IMR-90 (cell line): ENCODE measurements at regions not wholly inside any gene's neighbourhood (a gene's known extent, or its start where the extent isn't known, plus 50 kb on each side); places are given as distances from the start of the nearest gene placed in this dataset.

Source experiments
- ATAC-seq: fragments of 200-7000 bp; cut with Tn5 transposase; 2 replicates; pipeline ENCODE4 v1.9.1; 2020; ENCODE audit warnings: low read depth, mild to moderate bottlenecking, moderate library complexity
- BruUV-seq: library from RNA; stranded (reverse); fragments of 400-500 nt; replicated peaks from 2 replicates; lab custom pipeline; 2021; lab: Mats Ljungman, UMichigan
- CTCF ChIA-PET: fragments of 300-600 bp; formaldehyde crosslinking; extraction: SDS; loops from one replicate; lab custom pipeline; 2021; ENCODE audit warnings: antibody characterized with exemption; lab: Yijun Ruan, JAX
- POLR2A ChIA-PET: fragments of 300-600 bp; sonication (Branson Sonifier 250); formaldehyde crosslinking; loops from one replicate; lab custom pipeline; 2022; ENCODE audit warnings: antibody characterized with exemption; ENCODE audit not compliant: unreplicated experiment; lab: Charles Lee
- DNase-seq: peaks from one replicate; pipeline ENCODE4 v3.0.0; 2013
- H2AFZ ChIP-seq: replicated peaks from 2 replicates; pipeline ENCODE3; 2013; ENCODE audit warnings: low read length, mild to moderate bottlenecking; ENCODE audit not compliant: poor library complexity
- H2AK5ac ChIP-seq: 2 replicates; pipeline ENCODE4 v1.6.1; 2013; ENCODE audit warnings: low read depth, low read length, inconsistent platforms
- H2AK9ac ChIP-seq: replicated peaks from 2 replicates; pipeline ENCODE3; 2013; ENCODE audit warnings: mild to moderate bottlenecking, low read depth, low read length, moderate library complexity; ENCODE audit not compliant: poor library complexity
- H2BK120ac ChIP-seq: 2 replicates; pipeline ENCODE4 v1.6.1; 2013; ENCODE audit warnings: low read depth, low read length, inconsistent platforms
- H2BK15ac ChIP-seq: 3 replicates; pipeline ENCODE4 v1.6.1; 2013; ENCODE audit warnings: low read depth, low read length, inconsistent platforms
- H2BK20ac ChIP-seq: 2 replicates; pipeline ENCODE4 v1.6.1; 2013; ENCODE audit warnings: low read depth, mild to moderate bottlenecking, inconsistent platforms, low read length, moderate library complexity
- H2BK5ac ChIP-seq: 2 replicates; pipeline ENCODE4 v1.6.1; 2013; ENCODE audit warnings: mild to moderate bottlenecking, low read depth, low read length, inconsistent platforms; ENCODE audit not compliant: poor library complexity, severe bottlenecking
- H3K14ac ChIP-seq: replicated peaks from 2 replicates; pipeline ENCODE4 v1.6.1; 2013; ENCODE audit warnings: low read depth, low read length, inconsistent platforms
- H3K18ac ChIP-seq: 2 replicates; pipeline ENCODE4 v1.6.1; 2013; ENCODE audit warnings: low read depth, low read length, control low read depth
- H3K23ac ChIP-seq: 2 replicates; pipeline ENCODE4 v1.6.1; 2013; ENCODE audit warnings: low read depth, low read length, inconsistent platforms
- H3K27ac ChIP-seq: 2 replicates; pipeline ENCODE4 v1.5.1; 2013; ENCODE audit warnings: mild to moderate bottlenecking, control low read depth, low read length; ENCODE audit not compliant: insufficient read depth
- H3K27me3 ChIP-seq: 2 replicates; pipeline ENCODE4 v1.6.1; 2013; ENCODE audit warnings: low read length; ENCODE audit not compliant: control insufficient read depth, insufficient read depth
- H3K36me3 ChIP-seq: 2 replicates; pipeline ENCODE4 v1.6.1; 2013; ENCODE audit warnings: low read length, mixed read lengths; ENCODE audit not compliant: control insufficient read depth, insufficient read depth
- H3K4ac ChIP-seq: 2 replicates; pipeline ENCODE4 v1.6.1; 2013; ENCODE audit warnings: low read depth, low read length, inconsistent platforms
- H3K4me1 ChIP-seq: 2 replicates; pipeline ENCODE4 v1.6.1; 2013; ENCODE audit warnings: low read length, mixed read lengths; ENCODE audit not compliant: control insufficient read depth, insufficient read depth
- H3K4me2 ChIP-seq: 2 replicates; pipeline ENCODE4 v1.6.1; 2013; ENCODE audit warnings: low read depth, mild to moderate bottlenecking, control low read depth, low read length, moderate library complexity
- H3K4me3 ChIP-seq: 2 replicates; pipeline ENCODE4 v1.5.1; 2013; ENCODE audit warnings: low read depth, mild to moderate bottlenecking, control low read depth, low read length, moderate library complexity; ENCODE audit not compliant: insufficient read depth
- H3K56ac ChIP-seq: 2 replicates; pipeline ENCODE4 v1.6.1; 2013; ENCODE audit warnings: low read length, inconsistent platforms; ENCODE audit not compliant: insufficient read depth; ENCODE audit errors: extremely low read depth
- H3K79me1 ChIP-seq, 2 experiments: 2 replicates each; pipeline ENCODE4 v1.6.1; 2013; ENCODE audit warnings: low read length in 2 of 2, inconsistent platforms in 1 of 2, low read depth in 1 of 2
- H3K9ac ChIP-seq: 2 replicates; pipeline ENCODE4 v1.6.1; 2013; ENCODE audit warnings: low read depth, low read length, control low read depth
- H3K9me1 ChIP-seq: 2 replicates; pipeline ENCODE4 v1.6.1; 2013; ENCODE audit warnings: low read length, inconsistent platforms; ENCODE audit not compliant: insufficient read depth
- H3K9me3 ChIP-seq: 2 replicates; pipeline ENCODE4 v1.6.1; 2013; ENCODE audit warnings: low read length; ENCODE audit not compliant: control insufficient read depth, insufficient read depth
- H4K20me1 ChIP-seq: 2 replicates; pipeline ENCODE4 v1.6.1; 2013; ENCODE audit warnings: low read length, inconsistent platforms; ENCODE audit not compliant: insufficient read depth
- H4K5ac ChIP-seq: 2 replicates; pipeline ENCODE4 v1.6.1; 2013; ENCODE audit warnings: mild to moderate bottlenecking, low read depth, low read length, control low read depth
- H4K8ac ChIP-seq, 2 experiments: 2 replicates each; pipeline ENCODE4 v1.6.1; 2013; ENCODE audit warnings: low read depth in 2 of 2, low read length in 2 of 2, control low read depth in 1 of 2, inconsistent platforms in 1 of 2
- H4K91ac ChIP-seq: 2 replicates; pipeline ENCODE4 v1.6.1; 2013; ENCODE audit warnings: low read depth, low read length, inconsistent platforms; ENCODE audit not compliant: insufficient read depth
- BHLHE40 ChIP-seq: fragments of 150-350 bp; IDR thresholded peaks from 2 replicates; pipeline ENCODE4 v1.6.1; 2016; ENCODE audit warnings: mild to moderate bottlenecking, low read depth, low read length
- CEBPB ChIP-seq: IDR thresholded peaks from 2 replicates; pipeline ENCODE4 v1.6.1; 2012; ENCODE audit warnings: low read depth, low read length, improper control_type of control experiment
- CHD1 ChIP-seq: IDR thresholded peaks from 2 replicates; pipeline ENCODE4 v1.6.1; 2012; ENCODE audit warnings: low read depth, low read length, improper control_type of control experiment
- FOS ChIP-seq: fragments of 150-350 bp; IDR thresholded peaks from 2 replicates; pipeline ENCODE4 v1.6.1; 2016; ENCODE audit warnings: low read depth, low read length
- MAFK ChIP-seq: IDR thresholded peaks from 2 replicates; pipeline ENCODE4 v1.6.1; 2012; ENCODE audit warnings: low read depth, low read length, improper control_type of control experiment
- MAZ ChIP-seq: IDR thresholded peaks from 2 replicates; pipeline ENCODE4 v1.6.1; 2012; ENCODE audit warnings: low read depth, mild to moderate bottlenecking, low read length, improper control_type of control experiment, moderate library complexity, borderline replicate concordance
- MXI1 ChIP-seq: IDR thresholded peaks from 2 replicates; pipeline ENCODE4 v1.6.1; 2012; ENCODE audit warnings: low read depth, mild to moderate bottlenecking, low read length, moderate library complexity, borderline replicate concordance
- POLR2A ChIP-seq: IDR thresholded peaks from 2 replicates; pipeline ENCODE4 v1.6.1; 2012; ENCODE audit warnings: mild to moderate bottlenecking, low read depth, low read length
- RAD21 ChIP-seq: IDR thresholded peaks from 2 replicates; pipeline ENCODE4 v1.6.1; 2012; ENCODE audit warnings: low read length, improper control_type of control experiment
- RCOR1 ChIP-seq: IDR thresholded peaks from 2 replicates; pipeline ENCODE4 v1.6.1; 2012; ENCODE audit warnings: mild to moderate bottlenecking, low read length, improper control_type of control experiment; ENCODE audit not compliant: insufficient replicate concordance
- RFX5 ChIP-seq: IDR thresholded peaks from 2 replicates; pipeline ENCODE4 v1.8.0; 2012; ENCODE audit warnings: low read depth, mild to moderate bottlenecking, low read length, moderate library complexity
- SMC3 ChIP-seq: fragments of 150-350 bp; IDR thresholded peaks from 2 replicates; pipeline ENCODE4 v1.6.1; 2016; ENCODE audit warnings: low read depth, mild to moderate bottlenecking, antibody characterized with exemption, low read length, moderate library complexity
- WGBS, 2 experiments: methylation state at CpG; one replicate each; pipeline versions ENCODE4 v1.1.5 to v1.1.7; 2013; ENCODE audit warnings: missing lambda C conversion rate in 2 of 2; ENCODE audit not compliant: insufficient read length in 1 of 2; ENCODE audit errors: extremely low coverage in 2 of 2; 5-methylcytosine and 5-hydroxymethylcytosine counted together
- dilution Hi-C: fragments of 300-500 bp; cut with HindIII; formaldehyde crosslinking; loops from one replicate; pipeline ENCODE4 v1.14.3; 2018; ENCODE audit warnings: low sequenced_read_pairs; ENCODE audit not compliant: unreplicated experiment
- in situ Hi-C: fragments of 300-500 bp; cut with MboI; formaldehyde crosslinking; loops from 3 replicates; pipeline ENCODE4 v1.14.3; 2019; ENCODE audit warnings: low sequenced_read_pairs, inconsistent platforms, mixed read lengths
- intact Hi-C: fragments of 100-400 bp; cut with micrococcal nuclease; formaldehyde crosslinking; loops from 2 replicates; pipeline ENCODE4 v1.10.0; 2022
- TF ChIP-seq, protein P1 (sequence below): fragments of 150-350 bp; IDR thresholded peaks from 2 replicates; pipeline ENCODE4 v1.6.1; 2016; ENCODE audit warnings: low read depth, mild to moderate bottlenecking, low read length, moderate library complexity, borderline replicate concordance
- TF ChIP-seq, protein P2 (sequence below): conservative IDR thresholded peaks from 2 replicates; pipeline ENCODE4 v1.5.1; 2012; ENCODE audit warnings: mild to moderate bottlenecking, low read depth, low read length, improper control_type of control experiment
- TF ChIP-seq, protein P3 (sequence below): fragments of 150-350 bp; IDR thresholded peaks from 2 replicates; pipeline ENCODE4 v1.6.1; 2017; ENCODE audit warnings: mild to moderate bottlenecking, antibody characterized with exemption, low read length, low read depth

DNA sequence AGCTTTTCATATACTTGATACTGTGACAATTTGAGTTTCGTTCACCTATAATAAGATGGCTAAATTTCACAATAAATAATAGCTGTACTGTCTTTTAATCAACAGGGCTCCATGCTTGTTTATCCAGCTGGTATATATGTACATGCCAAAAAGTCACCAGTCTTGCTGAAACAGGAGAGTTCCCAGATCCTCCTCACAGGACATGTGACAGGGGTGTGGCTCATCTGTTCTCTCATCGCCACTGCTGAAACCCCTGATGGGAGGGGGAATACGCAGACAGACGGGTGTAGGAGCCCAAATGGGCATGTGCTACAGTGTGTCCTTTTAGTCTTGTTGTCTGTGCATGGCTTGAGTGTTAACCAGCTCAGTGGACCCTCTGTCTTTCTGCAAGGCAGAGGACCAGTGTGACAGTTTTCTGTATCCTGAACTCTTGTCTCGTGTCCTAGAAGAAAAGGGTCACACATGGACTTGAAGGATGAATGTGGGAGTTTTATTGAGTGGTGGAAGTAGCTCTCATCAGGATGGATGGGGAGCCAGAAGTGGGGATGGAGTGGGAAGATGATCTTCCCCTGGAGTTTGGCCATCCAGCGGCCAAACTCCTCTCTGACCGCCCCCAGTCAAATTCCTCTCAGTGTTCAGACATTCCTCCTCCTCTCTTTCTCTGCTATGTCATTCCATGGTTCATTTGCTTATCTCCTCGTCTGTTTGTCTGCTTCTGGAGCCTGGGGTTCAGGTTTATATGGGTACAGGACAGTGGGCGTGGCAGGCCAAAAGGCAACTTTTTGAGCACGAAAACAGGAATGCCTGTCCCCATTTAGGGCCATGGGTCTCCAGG lies 113.1 kb upstream of the NECTIN3 start:
- Histone ChIP-seq H4K20me1 (no peaks in the 10 kb centered on the region), H3K18ac (no peak overlapping the region), H3K4me1 (peaks cover 3% of the 10 kb centered on the region; the same call in 1 of the 2 replicates), H3K56ac (no peak overlapping the region), H3K23ac (peak overlapping the region; percentile 22; the same call in 1 of the 2 replicates), H3K4me2 (no peak overlapping the region), H4K91ac (no peak overlapping the region), H3K9ac (no peak overlapping the region), H2AFZ (no peak overlapping the region), H2BK20ac (no peak overlapping the region), H2AK9ac (no peak overlapping the region), H3K14ac (no peak overlapping the region; the same call in 1 of the 2 replicates), H2BK120ac (no peak overlapping the region), H3K9me3 (no peaks in the 10 kb centered on the region), H3K4ac (peak overlapping the region; percentile 33; the same call in 1 of the 2 replicates), H3K9me1 (no peaks in the 10 kb centered on the region), H4K8ac (no peak overlapping the region), H3K27me3 (no peaks in the 10 kb centered on the region), H2AK5ac (no peak overlapping the region), H3K36me3 (no peaks in the 10 kb centered on the region), H4K5ac (no peak overlapping the region), H2BK5ac (no peak overlapping the region), H3K27ac (no peak overlapping the region), H3K79me1 (no peaks in the 10 kb centered on the region), H2BK15ac (0 out of 3 replicates have a peak overlapping the region, but pooled peaks have one; percentile 37), H3K4me3 (no peak overlapping the region)
- ChIA-PET CTCF (interaction anchor here (1.2 kb wide), 1 partner anchor 9 kb away, joined by 3 read pairs; no protein-coding TSS in a partner anchor), POLR2A (no interaction called here)
- in situ Hi-C loops = no loop called here
- dilution Hi-C loops = no loop called here
- ATAC-seq = no peak
- DNase-seq = no peak
- no TSS peak for BruUV-seq
- intact Hi-C loops = no loop called here
- WGBS, 2 experiments = 95% methylated on average over 4 of the region's 10 CpGs; no CpG with 5 or more reads in 1 of the 2 experiments
- TF ChIP-seq, protein P1, sequence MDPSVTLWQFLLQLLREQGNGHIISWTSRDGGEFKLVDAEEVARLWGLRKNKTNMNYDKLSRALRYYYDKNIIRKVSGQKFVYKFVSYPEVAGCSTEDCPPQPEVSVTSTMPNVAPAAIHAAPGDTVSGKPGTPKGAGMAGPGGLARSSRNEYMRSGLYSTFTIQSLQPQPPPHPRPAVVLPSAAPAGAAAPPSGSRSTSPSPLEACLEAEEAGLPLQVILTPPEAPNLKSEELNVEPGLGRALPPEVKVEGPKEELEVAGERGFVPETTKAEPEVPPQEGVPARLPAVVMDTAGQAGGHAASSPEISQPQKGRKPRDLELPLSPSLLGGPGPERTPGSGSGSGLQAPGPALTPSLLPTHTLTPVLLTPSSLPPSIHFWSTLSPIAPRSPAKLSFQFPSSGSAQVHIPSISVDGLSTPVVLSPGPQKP = no peak
- no peak for TF ChIP-seq SMC3
- no peak for TF ChIP-seq CHD1
- TF ChIP-seq MAZ = no peak
- TF ChIP-seq POLR2A = no peak
- no peak for TF ChIP-seq RCOR1
- TF ChIP-seq FOS = no peak
- no peak for TF ChIP-seq BHLHE40
- TF ChIP-seq, protein P2, sequence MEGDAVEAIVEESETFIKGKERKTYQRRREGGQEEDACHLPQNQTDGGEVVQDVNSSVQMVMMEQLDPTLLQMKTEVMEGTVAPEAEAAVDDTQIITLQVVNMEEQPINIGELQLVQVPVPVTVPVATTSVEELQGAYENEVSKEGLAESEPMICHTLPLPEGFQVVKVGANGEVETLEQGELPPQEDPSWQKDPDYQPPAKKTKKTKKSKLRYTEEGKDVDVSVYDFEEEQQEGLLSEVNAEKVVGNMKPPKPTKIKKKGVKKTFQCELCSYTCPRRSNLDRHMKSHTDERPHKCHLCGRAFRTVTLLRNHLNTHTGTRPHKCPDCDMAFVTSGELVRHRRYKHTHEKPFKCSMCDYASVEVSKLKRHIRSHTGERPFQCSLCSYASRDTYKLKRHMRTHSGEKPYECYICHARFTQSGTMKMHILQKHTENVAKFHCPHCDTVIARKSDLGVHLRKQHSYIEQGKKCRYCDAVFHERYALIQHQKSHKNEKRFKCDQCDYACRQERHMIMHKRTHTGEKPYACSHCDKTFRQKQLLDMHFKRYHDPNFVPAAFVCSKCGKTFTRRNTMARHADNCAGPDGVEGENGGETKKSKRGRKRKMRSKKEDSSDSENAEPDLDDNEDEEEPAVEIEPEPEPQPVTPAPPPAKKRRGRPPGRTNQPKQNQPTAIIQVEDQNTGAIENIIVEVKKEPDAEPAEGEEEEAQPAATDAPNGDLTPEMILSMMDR = no peak
- TF ChIP-seq, protein P3, sequence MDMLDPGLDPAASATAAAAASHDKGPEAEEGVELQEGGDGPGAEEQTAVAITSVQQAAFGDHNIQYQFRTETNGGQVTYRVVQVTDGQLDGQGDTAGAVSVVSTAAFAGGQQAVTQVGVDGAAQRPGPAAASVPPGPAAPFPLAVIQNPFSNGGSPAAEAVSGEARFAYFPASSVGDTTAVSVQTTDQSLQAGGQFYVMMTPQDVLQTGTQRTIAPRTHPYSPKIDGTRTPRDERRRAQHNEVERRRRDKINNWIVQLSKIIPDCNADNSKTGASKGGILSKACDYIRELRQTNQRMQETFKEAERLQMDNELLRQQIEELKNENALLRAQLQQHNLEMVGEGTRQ = no peak
- no peak for TF ChIP-seq RAD21
- no peak for TF ChIP-seq CEBPB
- TF ChIP-seq MXI1 = no peak
- no peak for TF ChIP-seq MAFK
- TF ChIP-seq RFX5 = no peak
